ENCODE measurements at regions not wholly inside any gene's neighbourhood (a gene's known extent, or its start where the extent isn't known, plus 50 kb on each side); places are given as distances from the start of the nearest gene placed in this dataset.

DNA sequence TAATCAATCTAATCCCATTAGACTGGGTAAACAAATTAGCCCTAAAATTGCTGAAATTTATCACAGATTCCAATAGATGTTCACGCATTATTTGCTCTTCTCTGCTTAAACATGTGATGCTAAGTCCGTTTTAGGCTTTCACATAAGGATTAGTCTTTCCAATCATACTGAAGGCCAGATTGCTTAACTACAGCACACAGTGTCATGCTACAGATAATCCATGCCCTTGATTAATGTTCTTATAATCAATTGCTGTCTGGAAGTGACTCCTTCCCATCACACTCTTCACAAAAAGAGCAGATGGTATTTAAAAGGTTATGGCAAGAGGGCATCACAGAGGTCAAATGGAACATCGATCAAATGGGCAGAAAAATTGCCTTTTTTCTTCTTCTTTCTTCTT lies 471.5 kb upstream of the ROBO1 start:
- TF ChIP-seq POLR2A (IDR thresholded peaks at IDR 0.05) = no peak
- TF ChIP-seq, protein P1, sequence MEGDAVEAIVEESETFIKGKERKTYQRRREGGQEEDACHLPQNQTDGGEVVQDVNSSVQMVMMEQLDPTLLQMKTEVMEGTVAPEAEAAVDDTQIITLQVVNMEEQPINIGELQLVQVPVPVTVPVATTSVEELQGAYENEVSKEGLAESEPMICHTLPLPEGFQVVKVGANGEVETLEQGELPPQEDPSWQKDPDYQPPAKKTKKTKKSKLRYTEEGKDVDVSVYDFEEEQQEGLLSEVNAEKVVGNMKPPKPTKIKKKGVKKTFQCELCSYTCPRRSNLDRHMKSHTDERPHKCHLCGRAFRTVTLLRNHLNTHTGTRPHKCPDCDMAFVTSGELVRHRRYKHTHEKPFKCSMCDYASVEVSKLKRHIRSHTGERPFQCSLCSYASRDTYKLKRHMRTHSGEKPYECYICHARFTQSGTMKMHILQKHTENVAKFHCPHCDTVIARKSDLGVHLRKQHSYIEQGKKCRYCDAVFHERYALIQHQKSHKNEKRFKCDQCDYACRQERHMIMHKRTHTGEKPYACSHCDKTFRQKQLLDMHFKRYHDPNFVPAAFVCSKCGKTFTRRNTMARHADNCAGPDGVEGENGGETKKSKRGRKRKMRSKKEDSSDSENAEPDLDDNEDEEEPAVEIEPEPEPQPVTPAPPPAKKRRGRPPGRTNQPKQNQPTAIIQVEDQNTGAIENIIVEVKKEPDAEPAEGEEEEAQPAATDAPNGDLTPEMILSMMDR (IDR thresholded peaks at IDR 0.05) = no peak

Measured in heart left ventricle (tissue), 13 donors.